ENCODE measurements at regions not wholly inside any gene's neighbourhood (a gene's known extent, or its start where the extent isn't known, plus 50 kb on each side); places are given as distances from the start of the nearest gene placed in this dataset.

- no peaks in the 10 kb centered on the region for H3K4me1 ChIP-seq
- H3K36me3 ChIP-seq, result no peaks in the 10 kb centered on the region
- no peak overlapping the region for H3K9ac ChIP-seq (ENCODE audit: low read depth in 2 of 2, low read length in 2 of 2)
- intact Hi-C loops (cut with DNase I), result no loop called here
- no peaks in the 10 kb centered on the region for H3K27me3 ChIP-seq
- no peak for TF ChIP-seq CTCF (IDR thresholded peaks at IDR 0.05)
- H3K9me3 ChIP-seq, result no peaks in the 10 kb centered on the region
- H3K4me3 ChIP-seq, result no peak overlapping the region
- H3K27ac ChIP-seq, result no peak overlapping the region
- no peak for DNase-seq
Measured at GRCh38 chr14:55847766-55848165, 267.8 kb downstream of the KTN1 start.

- intact Hi-C loops (cut with DNase I), result no loop called here
- Histone ChIP-seq H3K4me3 (no peak overlapping the region), H3K27me3 (no peaks in the 10 kb centered on the region), H3K27ac (no peak overlapping the region), H3K4me1 (no peaks in the 10 kb centered on the region), H3K9ac (ENCODE audit: low read depth in 2 of 2, low read length in 2 of 2) (no peak overlapping the region), H3K36me3 (no peaks in the 10 kb centered on the region), H3K9me3 (no peaks in the 10 kb centered on the region)
- no peak for TF ChIP-seq CTCF (IDR thresholded peaks at IDR 0.05)
- DNase-seq, result no peak
Measured at GRCh38 chr14:55848964-55849363, 269.0 kb downstream of the KTN1 start.

GRCh38 chr14:55849833-55850232, 268.4 kb upstream of the PELI2 start:
- no peak overlapping the region for H3K9ac ChIP-seq (ENCODE audit: low read depth in 2 of 2, low read length in 2 of 2)
- intact Hi-C loops (cut with DNase I), result no loop called here
- TF ChIP-seq CTCF (IDR thresholded peaks at IDR 0.05), result no peak
- no peaks in the 10 kb centered on the region for H3K9me3 ChIP-seq
- no peak for DNase-seq
- no peak overlapping the region for H3K4me3 ChIP-seq
- H3K27ac ChIP-seq, result no peak overlapping the region
- no peaks in the 10 kb centered on the region for H3K4me1 ChIP-seq
- H3K36me3 ChIP-seq, result no peaks in the 10 kb centered on the region
- no peaks in the 10 kb centered on the region for H3K27me3 ChIP-seq

- intact Hi-C loops (cut with DNase I), result no loop called here
- Histone ChIP-seq H3K4me3 (no peak overlapping the region), H3K9ac (ENCODE audit: low read depth in 2 of 2, low read length in 2 of 2) (no peak overlapping the region), H3K4me1 (no peaks in the 10 kb centered on the region), H3K27ac (no peak overlapping the region), H3K36me3 (no peaks in the 10 kb centered on the region), H3K9me3 (no peaks in the 10 kb centered on the region), H3K27me3 (no peaks in the 10 kb centered on the region)
- no peak for TF ChIP-seq CTCF (IDR thresholded peaks at IDR 0.05)
- peak; percentile 32 for DNase-seq
Measured at GRCh38 chr14:55850825-55851241, 267.4 kb upstream of the PELI2 start.

GRCh38 chr14:55851301-55851700, 266.9 kb upstream of the PELI2 start:
- no peak overlapping the region for H3K9ac ChIP-seq (ENCODE audit: low read depth in 2 of 2, low read length in 2 of 2)
- H3K9me3 ChIP-seq, result no peaks in the 10 kb centered on the region
- H3K27ac ChIP-seq, result no peak overlapping the region
- TF ChIP-seq CTCF (IDR thresholded peaks at IDR 0.05), result no peak
- no peaks in the 10 kb centered on the region for H3K36me3 ChIP-seq
- intact Hi-C loops (cut with DNase I), result no loop called here
- H3K4me1 ChIP-seq, result no peaks in the 10 kb centered on the region
- H3K27me3 ChIP-seq, result no peaks in the 10 kb centered on the region
- no peak for DNase-seq
- H3K4me3 ChIP-seq, result no peak overlapping the region

- Histone ChIP-seq H3K27me3 (no peaks in the 10 kb centered on the region), H3K4me1 (no peaks in the 10 kb centered on the region), H3K27ac (no peak overlapping the region), H3K9me3 (no peaks in the 10 kb centered on the region), H3K36me3 (no peaks in the 10 kb centered on the region), H3K4me3 (no peak overlapping the region), H3K9ac (ENCODE audit: low read depth in 2 of 2, low read length in 2 of 2) (no peak overlapping the region)
- DNase-seq, result no peak
- TF ChIP-seq CTCF (IDR thresholded peaks at IDR 0.05), result no peak
- intact Hi-C loops (cut with DNase I), result no loop called here
Measured at GRCh38 chr14:55851961-55852360, 266.2 kb upstream of the PELI2 start.

Data from colonic mucosa (tissue), 4 donors.